HEK293 (cell line): ENCODE measurements at regions not wholly inside any gene's neighbourhood (a gene's known extent, or its start where the extent isn't known, plus 50 kb on each side); places are given as distances from the start of the nearest gene placed in this dataset.

ENCODE experiments used
- CTCF ChIA-PET: fragments of 350-600 bp; formaldehyde crosslinking; extraction: SDS; loops from one replicate; lab custom pipeline; 2021; ENCODE audit warnings: antibody characterized with exemption; lab: Yijun Ruan, JAX
- POLR2A ChIA-PET: fragments of 300-600 bp; formaldehyde crosslinking; extraction: SDS; loops from one replicate; lab custom pipeline; 2020; ENCODE audit warnings: antibody characterized with exemption, inconsistent platforms; lab: Yijun Ruan, JAX
- H3K27ac ChIP-seq: fragments of 200-500 bp; sonication (Bioruptor generic); 2 replicates; pipeline ENCODE4 v1.5.1; 2014; ENCODE audit warnings: low read depth, low read length, control low read depth, inconsistent platforms; ENCODE audit errors: extremely low read depth
- H3K36me3 ChIP-seq, 2 experiments: fragments of 200-500 bp in 1 of 2; sonication (Bioruptor generic) in 1 of 2; 1 replicate in 1 of 2; 2 replicates in 1 of 2; pipeline ENCODE4 v1.5.1; 2014 to 2017; ENCODE audit warnings: inconsistent platforms in 2 of 2, low read length in 2 of 2; ENCODE audit not compliant: control insufficient read depth in 2 of 2, insufficient read depth in 1 of 2
- H3K4me1 ChIP-seq: fragments of 200-500 bp; sonication (Bioruptor generic); 2 replicates; pipeline ENCODE4 v1.5.1; 2014; ENCODE audit warnings: mild to moderate bottlenecking, low read length, inconsistent platforms; ENCODE audit not compliant: control insufficient read depth, insufficient read depth
- H3K4me3 ChIP-seq: 2 replicates; pipeline ENCODE4 v1.5.1; 2011; ENCODE audit warnings: low read depth, mild to moderate bottlenecking, control low read depth, low read length, moderate library complexity
- H3K9me3 ChIP-seq: fragments of 200-500 bp; sonication (Bioruptor generic); 2 replicates; pipeline ENCODE4 v1.5.1; 2014; ENCODE audit warnings: low read depth, low read length, inconsistent platforms; ENCODE audit not compliant: control insufficient read depth, insufficient read depth
- BCL11B ChIP-seq: fragments of 450-650 bp; formaldehyde crosslinking; IDR thresholded peaks from 2 replicates; pipeline ENCODE4 v1.5.1; 2016; ENCODE audit warnings: low read depth, missing biosample characterization, missing genetic modification characterization
- MZF1 ChIP-seq: fragments of 450-650 bp; formaldehyde crosslinking; IDR thresholded peaks from 2 replicates; pipeline ENCODE4 v1.5.1; 2017; ENCODE audit warnings: missing biosample characterization, missing genetic modification characterization, borderline replicate concordance
- OSR2 ChIP-seq: fragments of 450-650 bp; formaldehyde crosslinking; IDR thresholded peaks from 2 replicates; pipeline ENCODE4 v1.5.1; 2016; ENCODE audit warnings: missing biosample characterization, missing genetic modification characterization
- OVOL3 ChIP-seq: fragments of 450-650 bp; formaldehyde crosslinking; IDR thresholded peaks from 2 replicates; pipeline ENCODE4 v1.5.1; 2016; ENCODE audit warnings: missing biosample characterization, missing genetic modification characterization
- PRDM1 ChIP-seq: fragments of 450-650 bp; formaldehyde crosslinking; IDR thresholded peaks from 2 replicates; pipeline ENCODE4; 2016; ENCODE audit warnings: missing biosample characterization, missing genetic modification characterization
- PRDM4 ChIP-seq: fragments of 450-650 bp; formaldehyde crosslinking; IDR thresholded peaks from 2 replicates; pipeline ENCODE4 v1.5.1; 2017; ENCODE audit warnings: missing biosample characterization, missing genetic modification characterization
- SCRT2 ChIP-seq: fragments of 450-650 bp; formaldehyde crosslinking; IDR thresholded peaks from 2 replicates; pipeline ENCODE4 v1.5.1; 2016; ENCODE audit warnings: missing biosample characterization, missing genetic modification characterization
- SP2 ChIP-seq: fragments of 450-650 bp; formaldehyde crosslinking; IDR thresholded peaks from 2 replicates; pipeline ENCODE4 v1.5.1; 2016; ENCODE audit warnings: missing biosample characterization, missing genetic modification characterization
- SP7 ChIP-seq: fragments of 450-650 bp; formaldehyde crosslinking; IDR thresholded peaks from 2 replicates; pipeline ENCODE4 v1.5.1; 2016; ENCODE audit warnings: missing biosample characterization, missing genetic modification characterization
- ZBTB48 ChIP-seq: fragments of 450-650 bp; formaldehyde crosslinking; IDR thresholded peaks from 2 replicates; pipeline ENCODE4 v1.5.1; 2016; ENCODE audit warnings: missing biosample characterization, missing genetic modification characterization
- ZFP37 ChIP-seq: fragments of 450-650 bp; formaldehyde crosslinking; IDR thresholded peaks from 2 replicates; pipeline ENCODE4 v1.5.1; 2016; ENCODE audit warnings: missing biosample characterization, missing genetic modification characterization
- ZFP69B ChIP-seq: fragments of 450-650 bp; formaldehyde crosslinking; IDR thresholded peaks from 2 replicates; pipeline ENCODE4 v1.5.1; 2016; ENCODE audit warnings: missing biosample characterization, missing genetic modification characterization
- ZNF223 ChIP-seq: fragments of 450-650 bp; formaldehyde crosslinking; IDR thresholded peaks from 2 replicates; pipeline ENCODE4 v1.5.1; 2016; ENCODE audit warnings: missing biosample characterization, missing genetic modification characterization
- ZNF239 ChIP-seq: fragments of 450-650 bp; formaldehyde crosslinking; IDR thresholded peaks from 2 replicates; pipeline ENCODE4 v1.5.1; 2016; ENCODE audit warnings: missing biosample characterization, missing genetic modification characterization
- ZNF266 ChIP-seq: fragments of 450-650 bp; formaldehyde crosslinking; IDR thresholded peaks from 2 replicates; pipeline ENCODE4 v1.5.1; 2016; ENCODE audit warnings: missing biosample characterization, missing genetic modification characterization, low read depth
- ZNF335 ChIP-seq: fragments of 450-650 bp; formaldehyde crosslinking; conservative IDR thresholded peaks from 2 replicates; pipeline ENCODE4 v1.5.1; 2016; ENCODE audit warnings: missing biosample characterization, missing genetic modification characterization
- ZNF341 ChIP-seq: fragments of 450-650 bp; formaldehyde crosslinking; IDR thresholded peaks from 2 replicates; pipeline ENCODE4; 2016; ENCODE audit warnings: low read depth, missing biosample characterization, missing genetic modification characterization
- ZNF350 ChIP-seq: fragments of 450-650 bp; formaldehyde crosslinking; IDR thresholded peaks from 2 replicates; pipeline ENCODE4 v1.5.0; 2017; ENCODE audit warnings: missing biosample characterization, mild to moderate bottlenecking, missing genetic modification characterization
- ZNF530 ChIP-seq: fragments of 450-650 bp; formaldehyde crosslinking; IDR thresholded peaks from 2 replicates; pipeline ENCODE4 v1.5.1; 2016; ENCODE audit warnings: low read depth, missing biosample characterization, missing genetic modification characterization
- ZNF626 ChIP-seq: fragments of 450-650 bp; sonication (Bioruptor Pico); formaldehyde crosslinking; IDR thresholded peaks from 2 replicates; pipeline ENCODE4 v1.5.1; 2018; ENCODE audit warnings: missing biosample characterization, missing genetic modification characterization, inconsistent platforms
- ZNF704 ChIP-seq: fragments of 450-650 bp; formaldehyde crosslinking; IDR thresholded peaks from 2 replicates; pipeline ENCODE4 v1.5.1; 2016; ENCODE audit warnings: missing biosample characterization, missing genetic modification characterization
- ZNF76 ChIP-seq: fragments of 450-650 bp; formaldehyde crosslinking; IDR thresholded peaks from 2 replicates; pipeline ENCODE4; 2016; ENCODE audit warnings: low read depth, missing biosample characterization, missing genetic modification characterization, borderline replicate concordance
- ZNF843 ChIP-seq: fragments of 450-650 bp; formaldehyde crosslinking; IDR thresholded peaks from 2 replicates; pipeline ENCODE4 v1.5.1; 2016; ENCODE audit warnings: missing biosample characterization, missing genetic modification characterization
- ZSCAN16 ChIP-seq: fragments of 450-650 bp; formaldehyde crosslinking; IDR thresholded peaks from 2 replicates; pipeline ENCODE4 v1.5.1; 2016; ENCODE audit warnings: missing biosample characterization, missing genetic modification characterization

GRCh38 chr7:159197066-159197975, 52.7 kb upstream of the VIPR2 start:
- ChIA-PET POLR2A (no interaction called here), CTCF (no interaction called here)
- Histone ChIP-seq H3K27ac (no peak overlapping the region), H3K36me3 (no peaks in the 10 kb centered on the region), H3K4me1 (no peaks in the 10 kb centered on the region), H3K4me3 (no peak overlapping the region), H3K9me3 (no peaks in the 10 kb centered on the region)
- TF ChIP-seq ZFP69B (tag by site-specific recombination) (no peak), ZNF266 (no peak), SP2 (no peak), ZNF530 (tag by site-specific recombination) (no peak), OSR2 (tag by site-specific recombination) (peak; percentile 87), ZNF704 (no peak), ZFP37 (tag by site-specific recombination) (no peak), ZBTB48 (tag by site-specific recombination) (peak; percentile 68), MZF1 (tag by site-specific recombination) (peak; percentile 77; the same call in 1 of the 2 replicates), ZNF223 (tag by site-specific recombination) (no peak), SP7 (tag by site-specific recombination) (no peak), SCRT2 (tag by site-specific recombination) (peak; percentile 72), ZSCAN16 (tag by site-specific recombination) (no peak), ZNF341 (tag by site-specific recombination) (no peak), ZNF335 (no peak), ZNF239 (tag by site-specific recombination) (no peak), ZNF76 (tag by site-specific recombination) (no peak)

GRCh38 chr7:159196584-159196983, 51.9 kb upstream of the VIPR2 start:
- ChIA-PET CTCF (no interaction called here), POLR2A (no interaction called here)
- no peak overlapping the region for H3K4me3 ChIP-seq
- no peak overlapping the region for H3K27ac ChIP-seq
- H3K4me1 ChIP-seq, result no peaks in the 10 kb centered on the region
- no peak for TF ChIP-seq ZNF843 (tag by site-specific recombination)
- no peak for TF ChIP-seq ZNF626 (tag by site-specific recombination)
- no peak for TF ChIP-seq BCL11B (tag by site-specific recombination)
- TF ChIP-seq ZNF350, result no peak
- TF ChIP-seq PRDM4 (tag by site-specific recombination), result no peak
- TF ChIP-seq PRDM1 (tag by site-specific recombination), result no peak
- no peak for TF ChIP-seq OVOL3
- H3K36me3 ChIP-seq, result no peaks in the 10 kb centered on the region
- H3K9me3 ChIP-seq, result no peaks in the 10 kb centered on the region
